ENCODE measurements at regions not wholly inside any gene's neighbourhood (a gene's known extent, or its start where the extent isn't known, plus 50 kb on each side); places are given as distances from the start of the nearest gene placed in this dataset.

DNA sequence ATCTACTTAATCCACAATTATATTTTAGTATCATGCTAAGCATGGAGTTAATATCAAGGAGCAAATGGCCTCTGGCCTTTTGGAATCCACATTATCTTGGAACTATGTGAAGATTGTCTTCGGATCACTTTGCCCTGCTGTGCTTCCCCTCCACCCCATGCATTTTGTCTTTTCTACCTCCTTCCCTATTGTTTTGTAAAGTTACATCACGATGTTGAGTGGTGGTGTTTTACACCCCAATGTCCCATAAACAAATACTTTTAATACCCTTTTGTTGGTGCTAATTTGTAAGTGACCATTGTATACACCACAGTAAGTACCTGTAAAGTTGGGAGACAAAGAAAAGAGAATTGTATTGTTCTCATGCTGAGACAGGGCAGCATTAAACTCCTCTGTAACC, 258.4 kb upstream of the ZNF717 start:
- no peak overlapping the region for H3K27ac Mint-ChIP-seq (ENCODE audit: unreplicated experiment)
- no peak overlapping the region for H3K4me3 Mint-ChIP-seq (ENCODE audit: unreplicated experiment)
- no peaks in the 10 kb centered on the region for H3K27me3 Mint-ChIP-seq (ENCODE audit: unreplicated experiment)
- no peak for DNase-seq (ENCODE audit: low spot score)
- TF ChIP-seq, protein P1, sequence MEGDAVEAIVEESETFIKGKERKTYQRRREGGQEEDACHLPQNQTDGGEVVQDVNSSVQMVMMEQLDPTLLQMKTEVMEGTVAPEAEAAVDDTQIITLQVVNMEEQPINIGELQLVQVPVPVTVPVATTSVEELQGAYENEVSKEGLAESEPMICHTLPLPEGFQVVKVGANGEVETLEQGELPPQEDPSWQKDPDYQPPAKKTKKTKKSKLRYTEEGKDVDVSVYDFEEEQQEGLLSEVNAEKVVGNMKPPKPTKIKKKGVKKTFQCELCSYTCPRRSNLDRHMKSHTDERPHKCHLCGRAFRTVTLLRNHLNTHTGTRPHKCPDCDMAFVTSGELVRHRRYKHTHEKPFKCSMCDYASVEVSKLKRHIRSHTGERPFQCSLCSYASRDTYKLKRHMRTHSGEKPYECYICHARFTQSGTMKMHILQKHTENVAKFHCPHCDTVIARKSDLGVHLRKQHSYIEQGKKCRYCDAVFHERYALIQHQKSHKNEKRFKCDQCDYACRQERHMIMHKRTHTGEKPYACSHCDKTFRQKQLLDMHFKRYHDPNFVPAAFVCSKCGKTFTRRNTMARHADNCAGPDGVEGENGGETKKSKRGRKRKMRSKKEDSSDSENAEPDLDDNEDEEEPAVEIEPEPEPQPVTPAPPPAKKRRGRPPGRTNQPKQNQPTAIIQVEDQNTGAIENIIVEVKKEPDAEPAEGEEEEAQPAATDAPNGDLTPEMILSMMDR (IDR thresholded peaks at IDR 0.05; ENCODE audit: unreplicated experiment): no peak
- peaks cover 12% of the 10 kb centered on the region for H3K4me1 Mint-ChIP-seq (ENCODE audit: unreplicated experiment)
- no peaks in the 10 kb centered on the region for H3K36me3 Mint-ChIP-seq (ENCODE audit: low read depth, unreplicated experiment)
- H3K9me3 Mint-ChIP-seq (ENCODE audit: unreplicated experiment): no peaks in the 10 kb centered on the region

DNA sequence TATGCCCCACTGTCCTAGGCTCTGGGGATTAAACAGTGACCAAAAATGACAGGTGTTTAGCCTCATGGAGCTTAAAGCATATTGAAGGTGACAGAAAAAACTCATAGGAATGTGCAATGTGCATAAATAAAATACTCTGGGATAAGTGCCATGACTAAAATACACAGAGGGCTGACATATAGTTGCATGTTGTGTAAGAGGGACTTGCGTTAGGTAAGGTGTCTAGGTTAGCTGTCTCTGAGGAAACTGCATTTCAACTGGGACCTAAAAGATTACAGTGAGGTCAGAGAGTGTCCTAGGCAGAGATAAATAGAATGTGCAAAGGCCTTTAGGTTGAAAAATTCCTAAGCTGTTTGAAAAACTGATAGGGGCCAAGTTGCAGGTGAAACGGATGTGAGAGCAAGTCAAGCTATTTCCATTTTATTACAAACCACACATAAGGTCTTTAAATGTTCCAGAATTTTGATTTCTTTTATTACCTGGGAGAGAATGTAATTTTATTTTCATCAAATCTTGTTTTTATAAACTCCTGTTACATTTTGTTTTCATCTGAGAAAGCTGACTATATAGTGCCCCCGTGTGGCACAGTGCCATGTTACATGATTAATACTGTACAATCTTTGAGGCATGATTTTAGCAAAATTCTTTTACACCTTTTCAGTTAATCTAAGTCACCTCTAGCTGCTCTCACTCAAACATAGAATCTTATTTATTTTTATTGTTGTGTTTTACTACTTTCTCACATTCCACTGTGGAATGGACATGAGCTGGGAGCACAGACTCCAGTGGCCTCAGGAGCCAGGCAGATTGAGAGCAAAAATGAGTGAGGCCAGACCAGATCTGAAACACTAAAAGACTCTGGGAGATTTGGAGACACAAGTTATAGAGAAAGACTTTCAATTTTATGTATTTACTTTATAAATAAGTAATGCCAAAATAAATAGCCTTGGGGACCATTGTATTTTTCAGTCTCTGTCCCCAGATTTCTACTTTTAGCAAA, 259.6 kb upstream of the ZNF717 start:
- no peak overlapping the region for H3K27ac Mint-ChIP-seq (ENCODE audit: unreplicated experiment)
- peak; percentile 55 for DNase-seq (ENCODE audit: low spot score)
- peaks cover 12% of the 10 kb centered on the region for H3K4me1 Mint-ChIP-seq (ENCODE audit: unreplicated experiment)
- H3K4me3 Mint-ChIP-seq (ENCODE audit: unreplicated experiment): no peak overlapping the region
- H3K27me3 Mint-ChIP-seq (ENCODE audit: unreplicated experiment): no peaks in the 10 kb centered on the region
- H3K9me3 Mint-ChIP-seq (ENCODE audit: unreplicated experiment): no peaks in the 10 kb centered on the region
- H3K36me3 Mint-ChIP-seq (ENCODE audit: low read depth, unreplicated experiment): no peaks in the 10 kb centered on the region
- TF ChIP-seq, protein P1 (IDR thresholded peaks at IDR 0.05; ENCODE audit: unreplicated experiment): peak; percentile 85

DNA sequence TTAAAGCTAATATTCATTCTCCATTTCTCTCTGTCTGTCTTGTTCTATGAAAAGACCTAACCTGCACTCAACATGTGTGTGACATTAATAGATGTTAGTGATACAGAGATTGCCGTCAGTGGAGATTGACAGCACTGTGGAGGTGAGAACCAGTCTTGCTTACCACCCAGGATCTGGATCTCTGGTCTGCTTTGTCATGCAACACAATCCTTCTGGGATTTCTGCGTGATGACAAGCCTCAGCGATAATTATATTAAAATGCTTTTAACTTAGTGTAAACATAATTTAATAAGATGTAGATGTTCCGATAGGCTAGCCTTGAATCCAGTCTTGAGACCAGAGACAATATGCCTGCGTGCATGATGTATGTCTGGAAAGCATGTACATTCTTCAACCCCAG, 262.0 kb upstream of the ZNF717 start:
- H3K4me3 Mint-ChIP-seq (ENCODE audit: unreplicated experiment): no peak overlapping the region
- DNase-seq (ENCODE audit: low spot score): no peak
- peaks cover 15% of the 10 kb centered on the region for H3K4me1 Mint-ChIP-seq (ENCODE audit: unreplicated experiment)
- H3K36me3 Mint-ChIP-seq (ENCODE audit: low read depth, unreplicated experiment): no peaks in the 10 kb centered on the region
- no peaks in the 10 kb centered on the region for H3K9me3 Mint-ChIP-seq (ENCODE audit: unreplicated experiment)
- H3K27me3 Mint-ChIP-seq (ENCODE audit: unreplicated experiment): no peaks in the 10 kb centered on the region
- TF ChIP-seq, protein P1 (IDR thresholded peaks at IDR 0.05; ENCODE audit: unreplicated experiment): no peak
- no peak overlapping the region for H3K27ac Mint-ChIP-seq (ENCODE audit: unreplicated experiment)

DNA sequence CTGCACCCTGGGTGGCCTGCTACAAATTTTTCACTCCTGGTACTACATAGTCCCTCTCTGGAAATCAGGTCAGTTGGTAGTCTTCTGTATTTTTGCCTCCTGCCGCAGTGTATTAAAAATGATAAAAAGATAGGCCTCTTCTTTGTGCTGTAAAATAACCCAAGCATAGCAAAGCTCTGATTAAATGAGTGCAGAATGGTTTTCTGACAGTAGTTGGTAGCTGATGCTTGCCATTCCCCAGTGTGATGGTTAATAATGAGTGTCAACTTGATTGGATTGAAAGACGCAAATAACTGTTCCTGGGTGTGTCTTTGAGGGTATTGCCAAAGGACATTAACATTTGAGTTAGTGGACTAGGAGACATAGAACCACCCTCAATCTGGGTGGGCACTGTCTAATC, 264.4 kb upstream of the ZNF717 start:
- H3K27ac Mint-ChIP-seq (ENCODE audit: unreplicated experiment): no peak overlapping the region
- H3K36me3 Mint-ChIP-seq (ENCODE audit: low read depth, unreplicated experiment): no peaks in the 10 kb centered on the region
- peaks cover 9% of the 10 kb centered on the region for H3K4me1 Mint-ChIP-seq (ENCODE audit: unreplicated experiment)
- no peaks in the 10 kb centered on the region for H3K27me3 Mint-ChIP-seq (ENCODE audit: unreplicated experiment)
- H3K4me3 Mint-ChIP-seq (ENCODE audit: unreplicated experiment): no peak overlapping the region
- TF ChIP-seq, protein P1 (IDR thresholded peaks at IDR 0.05; ENCODE audit: unreplicated experiment): no peak
- no peaks in the 10 kb centered on the region for H3K9me3 Mint-ChIP-seq (ENCODE audit: unreplicated experiment)
- DNase-seq (ENCODE audit: low spot score): no peak

DNA sequence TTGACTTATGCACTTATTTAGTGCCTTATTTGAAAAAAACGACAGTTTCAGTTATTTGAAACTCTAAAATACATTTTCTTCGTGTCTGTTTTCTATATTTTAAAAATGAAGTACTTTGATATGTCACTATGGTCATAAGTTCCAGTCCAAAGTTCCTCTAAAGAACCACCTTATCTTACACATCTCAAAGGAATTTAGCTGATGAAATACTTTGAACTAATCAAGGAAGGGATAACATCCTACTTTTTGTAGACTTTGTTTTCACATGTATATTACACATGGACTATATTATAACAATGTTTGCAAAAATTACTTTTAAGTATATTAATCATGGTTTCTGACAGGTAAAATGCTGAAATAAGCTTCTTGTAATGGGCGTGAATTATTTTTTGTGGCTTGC, 265.8 kb upstream of the ZNF717 start:
- H3K27ac Mint-ChIP-seq (ENCODE audit: unreplicated experiment): no peak overlapping the region
- no peaks in the 10 kb centered on the region for H3K9me3 Mint-ChIP-seq (ENCODE audit: unreplicated experiment)
- H3K4me1 Mint-ChIP-seq (ENCODE audit: unreplicated experiment): peaks cover 3% of the 10 kb centered on the region
- H3K27me3 Mint-ChIP-seq (ENCODE audit: unreplicated experiment): no peaks in the 10 kb centered on the region
- TF ChIP-seq, protein P1 (IDR thresholded peaks at IDR 0.05; ENCODE audit: unreplicated experiment): no peak
- H3K4me3 Mint-ChIP-seq (ENCODE audit: unreplicated experiment): no peak overlapping the region
- no peak for DNase-seq (ENCODE audit: low spot score)
- no peaks in the 10 kb centered on the region for H3K36me3 Mint-ChIP-seq (ENCODE audit: low read depth, unreplicated experiment)

Measured in endothelial cell (in vitro differentiated cells).